Neural crest cell (in vitro differentiated cells): ENCODE measurements at regions not wholly inside any gene's neighbourhood (a gene's known extent, or its start where the extent isn't known, plus 50 kb on each side); places are given as distances from the start of the nearest gene placed in this dataset.

ENCODE experiments used
- DNase-seq: peaks from one replicate; pipeline ENCODE4 v3.0.0; 2021; ENCODE audit warnings: low read depth, mixed read lengths, low spot score
- H3K27ac Mint-ChIP-seq: one replicate; pipeline ENCODE4 v1.8.0; 2021; ENCODE audit warnings: mild to moderate bottlenecking, mixed read lengths; ENCODE audit not compliant: unreplicated experiment
- H3K27me3 Mint-ChIP-seq: 2 replicates; pipeline ENCODE4 v1.8.0; 2021; ENCODE audit warnings: low read depth, mild to moderate bottlenecking, mixed read lengths
- H3K36me3 Mint-ChIP-seq: 2 replicates; pipeline ENCODE4 v1.8.0; 2021; ENCODE audit warnings: low read depth, mild to moderate bottlenecking, mixed read lengths
- H3K4me1 Mint-ChIP-seq: 2 replicates; pipeline ENCODE4 v1.8.0; 2021; ENCODE audit warnings: mixed read lengths
- H3K4me3 Mint-ChIP-seq: one replicate; pipeline ENCODE4 v1.8.0; 2021; ENCODE audit warnings: mild to moderate bottlenecking, mixed read lengths
- H3K9me3 Mint-ChIP-seq: 2 replicates; pipeline ENCODE4 v1.8.0; 2021; ENCODE audit warnings: mixed read lengths
- TF ChIP-seq, protein P1 (sequence below): fragments of 200-600 bp; sonication (generic); conservative IDR thresholded peaks from 2 replicates; pipeline ENCODE4 v1.5.0; 2021; ENCODE audit warnings: antibody characterized with exemption, mild to moderate bottlenecking

DNA sequence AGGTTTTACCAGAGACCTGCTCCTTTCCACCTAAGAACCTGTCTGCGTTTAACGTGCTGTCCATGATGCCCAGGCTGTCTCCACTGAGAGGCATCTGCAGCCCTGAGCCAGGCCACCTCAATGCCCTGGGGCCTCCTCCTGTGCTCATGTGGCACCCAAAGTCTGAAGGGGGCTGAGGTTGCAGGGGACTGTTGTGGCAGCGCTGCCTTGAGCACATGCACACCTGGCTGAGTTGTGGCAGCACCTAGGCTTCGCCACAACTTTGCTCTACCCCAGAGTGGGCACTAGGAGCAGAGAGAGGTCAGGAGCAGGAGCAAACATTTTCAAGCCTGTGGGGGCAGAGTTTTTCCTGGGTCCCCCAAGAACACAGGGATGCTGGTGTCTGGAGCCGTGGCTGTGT, 1527.1 kb downstream of the PLA2G4A start:
- no peak overlapping the region for H3K27ac Mint-ChIP-seq
- no peak for DNase-seq
- TF ChIP-seq, protein P1, sequence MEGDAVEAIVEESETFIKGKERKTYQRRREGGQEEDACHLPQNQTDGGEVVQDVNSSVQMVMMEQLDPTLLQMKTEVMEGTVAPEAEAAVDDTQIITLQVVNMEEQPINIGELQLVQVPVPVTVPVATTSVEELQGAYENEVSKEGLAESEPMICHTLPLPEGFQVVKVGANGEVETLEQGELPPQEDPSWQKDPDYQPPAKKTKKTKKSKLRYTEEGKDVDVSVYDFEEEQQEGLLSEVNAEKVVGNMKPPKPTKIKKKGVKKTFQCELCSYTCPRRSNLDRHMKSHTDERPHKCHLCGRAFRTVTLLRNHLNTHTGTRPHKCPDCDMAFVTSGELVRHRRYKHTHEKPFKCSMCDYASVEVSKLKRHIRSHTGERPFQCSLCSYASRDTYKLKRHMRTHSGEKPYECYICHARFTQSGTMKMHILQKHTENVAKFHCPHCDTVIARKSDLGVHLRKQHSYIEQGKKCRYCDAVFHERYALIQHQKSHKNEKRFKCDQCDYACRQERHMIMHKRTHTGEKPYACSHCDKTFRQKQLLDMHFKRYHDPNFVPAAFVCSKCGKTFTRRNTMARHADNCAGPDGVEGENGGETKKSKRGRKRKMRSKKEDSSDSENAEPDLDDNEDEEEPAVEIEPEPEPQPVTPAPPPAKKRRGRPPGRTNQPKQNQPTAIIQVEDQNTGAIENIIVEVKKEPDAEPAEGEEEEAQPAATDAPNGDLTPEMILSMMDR = no peak

DNA sequence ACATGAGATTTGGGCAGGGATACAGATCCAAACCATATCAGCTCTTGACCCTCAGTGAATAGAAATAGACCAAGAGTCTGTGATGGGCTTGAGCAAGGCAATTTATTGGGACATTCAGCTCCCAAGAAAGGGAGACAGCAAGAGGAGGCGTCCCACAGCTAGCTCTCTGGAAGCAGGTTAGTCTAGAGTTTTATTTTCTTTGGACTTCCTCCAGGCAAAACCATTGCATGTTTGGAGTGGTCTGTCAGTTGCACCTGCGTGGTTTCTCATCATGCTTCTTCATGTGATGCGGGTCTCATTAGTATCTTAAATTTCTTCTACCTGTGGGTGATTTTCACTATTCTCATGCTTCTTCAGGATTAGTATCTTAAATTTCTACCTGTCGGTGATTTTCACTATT, 1530.6 kb downstream of the PLA2G4A start:
- peaks cover under 1% of the 10 kb centered on the region for H3K9me3 Mint-ChIP-seq
- H3K36me3 Mint-ChIP-seq = no peaks in the 10 kb centered on the region
- DNase-seq = no peak
- H3K27ac Mint-ChIP-seq = no peak overlapping the region
- H3K27me3 Mint-ChIP-seq = no peaks in the 10 kb centered on the region
- H3K4me1 Mint-ChIP-seq = no peaks in the 10 kb centered on the region
- no peak overlapping the region for H3K4me3 Mint-ChIP-seq
- TF ChIP-seq, protein P1 = no peak

More for the DNA sequence above, 1527.1 kb downstream of the PLA2G4A start:
- Mint-ChIP-seq H3K4me3 (no peak overlapping the region), H3K4me1 (no peaks in the 10 kb centered on the region), H3K27me3 (no peaks in the 10 kb centered on the region), H3K9me3 (peaks cover 2% of the 10 kb centered on the region), H3K36me3 (no peaks in the 10 kb centered on the region)

DNA sequence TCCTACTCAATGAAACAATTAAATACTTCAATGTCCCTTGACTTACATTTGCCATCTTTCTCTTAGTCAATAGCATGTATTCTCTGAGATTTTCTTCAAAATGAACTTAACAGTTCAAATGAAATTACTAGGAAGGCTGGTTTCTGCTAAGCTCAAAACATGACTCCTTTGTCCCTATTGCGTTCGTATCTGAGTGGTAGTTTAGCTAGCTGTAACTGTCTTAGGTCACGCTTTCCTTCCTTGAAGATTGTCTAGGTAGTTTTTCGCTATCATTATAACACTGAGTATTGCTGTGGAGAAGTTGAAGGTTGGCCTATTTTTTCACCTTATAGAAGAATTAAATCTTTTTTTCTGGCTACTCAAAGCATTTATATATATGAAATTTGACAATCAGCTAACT, 1535.2 kb downstream of the PLA2G4A start:
- TF ChIP-seq, protein P1 = no peak
- H3K4me1 Mint-ChIP-seq = no peaks in the 10 kb centered on the region
- H3K36me3 Mint-ChIP-seq = no peaks in the 10 kb centered on the region
- no peak overlapping the region for H3K27ac Mint-ChIP-seq
- H3K4me3 Mint-ChIP-seq = no peak overlapping the region
- no peaks in the 10 kb centered on the region for H3K9me3 Mint-ChIP-seq
- H3K27me3 Mint-ChIP-seq = no peaks in the 10 kb centered on the region
- no peak for DNase-seq

DNA sequence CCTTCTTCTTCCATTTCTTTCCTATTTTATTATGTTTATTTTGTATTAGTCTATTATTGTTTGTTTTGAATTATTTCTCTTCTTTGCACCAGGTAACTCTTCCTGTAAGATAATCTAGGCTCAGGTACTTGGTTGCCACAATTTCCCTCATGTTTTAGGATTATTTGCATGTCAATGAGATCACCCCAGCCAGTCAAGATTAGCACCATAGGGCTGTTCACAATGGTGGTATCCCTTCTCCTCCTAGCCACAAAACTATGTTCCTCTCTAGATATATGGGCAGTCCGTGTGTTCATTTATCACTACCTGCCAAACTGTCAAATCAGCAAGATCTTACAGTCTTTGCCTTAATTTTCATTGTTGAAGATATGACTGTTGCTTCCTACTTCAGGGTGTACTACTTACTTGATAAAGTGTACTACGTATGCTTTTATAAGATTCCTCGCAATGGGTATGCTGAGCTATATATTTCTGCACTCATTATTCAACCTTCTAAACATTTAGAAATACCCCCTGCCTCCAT, 1536.2 kb downstream of the PLA2G4A start:
- no peak overlapping the region for H3K4me3 Mint-ChIP-seq
- H3K36me3 Mint-ChIP-seq = no peaks in the 10 kb centered on the region
- no peaks in the 10 kb centered on the region for H3K27me3 Mint-ChIP-seq
- DNase-seq = no peak
- H3K9me3 Mint-ChIP-seq = no peaks in the 10 kb centered on the region
- H3K27ac Mint-ChIP-seq = no peak overlapping the region
- H3K4me1 Mint-ChIP-seq = no peaks in the 10 kb centered on the region
- TF ChIP-seq, protein P1 = no peak

DNA sequence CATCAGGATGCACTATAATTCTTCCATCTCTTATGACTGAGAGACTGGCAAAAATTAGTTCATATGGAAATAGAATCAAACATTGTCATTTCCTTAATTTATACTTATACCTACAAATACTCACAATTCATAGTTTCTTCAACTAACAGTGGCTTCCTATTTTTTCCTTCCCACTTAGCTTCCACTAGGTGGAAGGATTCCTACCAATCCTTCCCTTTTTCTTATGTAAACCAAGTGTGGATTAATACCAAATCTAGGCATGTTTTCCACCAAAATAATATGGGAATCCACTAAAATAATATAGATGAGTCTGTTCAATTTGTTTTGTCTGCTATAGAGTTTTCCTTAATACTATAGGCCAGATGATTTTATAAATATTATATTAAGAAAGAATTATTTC, 1537.1 kb downstream of the PLA2G4A start:
- Mint-ChIP-seq H3K36me3 (no peaks in the 10 kb centered on the region), H3K27ac (no peak overlapping the region), H3K4me1 (no peaks in the 10 kb centered on the region), H3K27me3 (no peaks in the 10 kb centered on the region), H3K4me3 (no peak overlapping the region), H3K9me3 (no peaks in the 10 kb centered on the region)
- TF ChIP-seq, protein P1 = no peak
- no peak for DNase-seq

DNA sequence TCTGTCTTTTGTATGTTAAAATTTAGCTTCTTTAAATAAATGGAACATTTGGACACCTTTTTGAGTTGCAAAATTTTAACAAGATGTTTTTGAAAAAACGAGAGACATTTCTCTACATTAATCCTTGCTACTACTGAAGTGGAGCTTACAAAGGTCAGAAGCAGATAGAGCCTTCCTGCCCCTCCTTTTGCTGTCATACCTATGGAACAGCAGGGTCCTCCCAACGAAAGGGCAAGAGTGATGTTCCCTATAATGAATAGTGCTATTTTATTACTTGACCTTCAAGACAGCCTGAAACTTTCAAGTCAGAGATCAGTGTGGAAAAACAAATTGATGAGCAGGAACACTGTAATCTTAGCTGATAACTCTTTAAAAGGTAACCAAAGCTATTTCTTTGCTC, 1538.9 kb downstream of the PLA2G4A start:
- Mint-ChIP-seq H3K9me3 (no peaks in the 10 kb centered on the region), H3K27ac (no peak overlapping the region), H3K4me1 (no peaks in the 10 kb centered on the region), H3K27me3 (no peaks in the 10 kb centered on the region), H3K4me3 (no peak overlapping the region), H3K36me3 (no peaks in the 10 kb centered on the region)
- TF ChIP-seq, protein P1 = no peak
- no peak for DNase-seq
